Right lung (tissue), 2 donors: ENCODE measurements at regions not wholly inside any gene's neighbourhood (a gene's known extent, or its start where the extent isn't known, plus 50 kb on each side); places are given as distances from the start of the nearest gene placed in this dataset.

Source experiments
- DNase-seq, 2 donors: peaks; one replicate each; pipeline ENCODE4 v3.0.0-alpha.2; 2013

- no peak for DNase-seq
Observed at GRCh38 chr20:18971121-18971520, 157.5 kb downstream of the SCP2D1 start.

GRCh38 chr20:18971574-18971973 lies 158.0 kb downstream of the SCP2D1 start:
- no peak for DNase-seq

DNA sequence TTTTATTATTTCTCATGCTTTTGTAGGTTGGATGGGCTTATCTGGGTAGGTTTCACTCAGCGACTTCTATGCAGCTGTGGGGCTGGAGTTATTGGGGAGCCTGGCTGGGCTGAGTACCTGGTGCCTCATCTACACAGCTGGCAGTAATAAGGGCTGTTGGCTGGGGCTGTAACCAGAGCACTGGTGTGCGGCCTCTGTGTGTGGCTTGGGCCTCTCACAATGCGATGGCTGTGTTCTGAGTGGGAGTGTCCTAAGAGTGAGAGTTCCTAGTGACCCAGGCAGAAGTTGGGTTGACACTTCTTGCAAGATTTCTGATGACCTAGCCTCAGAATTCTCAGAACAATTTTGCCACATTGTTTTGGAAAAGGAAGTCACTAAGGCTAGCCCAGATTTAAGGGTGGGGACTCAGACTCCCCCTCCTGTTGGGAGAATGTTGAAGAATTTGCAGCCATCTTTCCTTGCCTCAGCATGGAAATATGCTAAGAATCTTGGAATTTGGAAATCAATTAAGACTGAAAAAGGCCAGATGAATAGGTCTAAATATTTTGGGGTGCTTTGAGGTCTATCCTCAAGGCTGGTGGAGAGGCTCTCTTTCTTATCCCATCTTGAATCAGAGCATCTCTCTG lies 158.8 kb downstream of the SCP2D1 start:
- DNase-seq: no peak

- DNase-seq: no peak
Observed at GRCh38 chr20:18973529-18974173, 160.1 kb downstream of the SCP2D1 start.

- DNase-seq: no peak
Observed at GRCh38 chr20:18974660-18975059, 161.1 kb downstream of the SCP2D1 start.

GRCh38 chr20:18977441-18977840 lies 163.9 kb downstream of the SCP2D1 start:
- DNase-seq: no peak

- DNase-seq: no peak
Observed at GRCh38 chr20:18978311-18978710, 164.7 kb downstream of the SCP2D1 start.

DNA sequence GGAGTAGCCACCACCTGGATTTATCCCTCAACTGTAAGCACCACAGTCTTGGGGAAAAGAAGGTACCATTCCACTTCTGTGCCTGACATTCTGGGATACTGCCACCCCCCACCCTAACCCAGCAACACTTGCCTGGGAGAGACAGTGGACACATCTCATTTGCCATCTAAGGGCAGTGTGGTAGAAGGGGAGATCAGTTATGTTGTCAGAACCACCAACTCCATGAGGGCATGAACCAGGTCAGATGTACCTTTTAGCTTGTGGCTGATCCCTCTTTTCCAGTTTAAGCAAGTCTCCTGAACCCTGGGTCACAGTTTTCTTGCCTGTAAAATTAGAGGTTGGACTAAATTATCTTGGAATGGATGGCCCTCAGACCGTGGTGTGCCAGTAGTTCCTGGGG lies 165.5 kb downstream of the SCP2D1 start:
- no peak for DNase-seq

DNA sequence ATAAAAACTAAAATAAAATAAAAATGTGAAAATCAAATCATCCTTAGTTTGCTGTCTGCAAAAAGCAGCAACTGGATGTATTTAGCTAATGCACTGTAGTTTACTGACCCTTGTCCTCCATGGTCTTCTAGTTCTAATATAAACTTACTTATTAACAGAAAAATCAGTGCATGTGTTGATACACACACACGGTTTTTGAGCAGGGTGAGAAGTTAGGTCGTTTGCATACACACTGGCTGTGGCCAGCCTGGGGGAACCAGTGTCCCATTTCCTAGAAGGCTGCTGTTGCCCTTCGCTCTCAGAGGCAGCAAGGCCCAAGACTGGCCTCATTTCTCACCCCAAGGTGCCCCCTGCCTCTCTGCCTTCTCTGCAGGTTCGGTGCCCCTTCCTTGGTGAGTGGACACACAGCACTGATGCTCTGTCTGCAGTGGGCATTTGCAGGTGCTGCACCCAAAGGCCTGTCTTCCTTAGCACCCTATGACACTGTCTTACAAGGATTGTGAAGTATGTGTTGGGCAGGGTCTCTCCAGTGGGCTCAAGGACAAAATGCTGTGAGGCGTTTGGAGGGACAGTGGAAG lies 168.5 kb downstream of the SCP2D1 start:
- DNase-seq: no peak

- DNase-seq: no peak
Observed at GRCh38 chr20:18983796-18984195, 170.2 kb downstream of the SCP2D1 start.

- no peak for DNase-seq
Observed at GRCh38 chr20:18984238-18985200, 170.9 kb downstream of the SCP2D1 start.

DNA sequence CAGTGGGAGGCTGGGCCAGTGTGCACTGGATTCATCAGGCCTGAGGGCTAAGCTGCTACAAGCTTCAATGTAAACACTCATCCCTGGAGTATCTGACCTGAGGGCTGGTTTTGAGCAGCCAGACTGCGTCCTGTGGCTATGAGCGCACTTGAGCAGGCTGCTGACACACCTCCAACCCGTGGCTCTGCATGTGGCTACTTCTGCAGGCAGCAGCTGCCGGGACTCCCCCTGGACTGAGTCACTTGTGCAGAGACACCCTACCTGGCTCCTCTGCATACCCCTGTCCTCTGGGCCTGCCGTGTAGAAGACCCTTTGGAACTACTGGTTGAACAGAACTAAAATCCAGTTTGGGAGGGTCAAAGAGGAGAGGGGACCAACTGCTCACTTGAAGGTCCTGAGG lies 172.0 kb downstream of the SCP2D1 start:
- no peak for DNase-seq

- DNase-seq: no peak
Observed at GRCh38 chr20:18986146-18986830, 172.7 kb downstream of the SCP2D1 start.

- no peak for DNase-seq
Observed at GRCh38 chr20:18986895-18987580, 173.5 kb downstream of the SCP2D1 start.

DNA sequence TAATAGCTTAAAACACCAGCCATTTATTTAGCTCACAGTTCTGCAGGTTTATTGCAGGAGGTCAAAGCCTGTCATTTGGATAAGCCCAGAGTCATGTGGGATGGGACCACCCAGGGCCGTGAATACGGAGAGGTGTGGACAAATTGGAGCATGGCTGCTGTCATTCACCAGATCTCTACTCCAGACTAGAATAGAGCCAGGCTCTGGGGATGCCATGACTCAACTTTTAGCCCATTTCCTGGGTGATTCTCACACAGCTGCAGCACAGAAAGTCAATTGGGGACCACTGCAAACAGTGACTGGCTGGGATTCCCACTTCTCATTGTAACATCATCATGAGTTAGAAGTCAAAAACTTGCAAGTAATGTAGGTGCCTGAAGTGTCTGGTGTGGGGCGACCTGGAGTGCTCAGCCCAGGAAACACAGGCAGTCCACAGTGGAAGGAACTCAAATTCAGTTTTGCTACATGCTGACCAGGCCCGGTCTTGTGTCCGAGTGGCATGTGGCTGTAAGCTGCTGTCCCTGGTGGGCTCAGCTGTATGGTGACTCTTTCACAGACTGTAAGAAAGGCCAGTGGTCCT lies 174.3 kb downstream of the SCP2D1 start:
- DNase-seq: no peak

- no peak for DNase-seq
Observed at GRCh38 chr20:18988701-18989100, 175.1 kb downstream of the SCP2D1 start.

- DNase-seq: no peak
Observed at GRCh38 chr20:18989736-18990474, 176.3 kb downstream of the SCP2D1 start.

- no peak for DNase-seq
Observed at GRCh38 chr20:18991012-18991411, 177.4 kb downstream of the SCP2D1 start.

- DNase-seq: no peak
Observed at GRCh38 chr20:18992418-18992817, 178.8 kb downstream of the SCP2D1 start.

- no peak for DNase-seq
Observed at GRCh38 chr20:18995455-18995854, 181.9 kb downstream of the SCP2D1 start.
